GM12878 (cell line): ENCODE measurements at regions not wholly inside any gene's neighbourhood (a gene's known extent, or its start where the extent isn't known, plus 50 kb on each side); places are given as distances from the start of the nearest gene placed in this dataset.

Experiments used
- ATAC-seq: fragments of 200-7000 bp; cut with Tn5 transposase; 3 replicates; pipeline ENCODE4 v1.9.1; 2020; ENCODE audit warnings: mild to moderate bottlenecking, moderate library complexity
- BruUV-seq: library from RNA; stranded (reverse); fragments of 400-500 nt; replicated peaks from 2 replicates; lab custom pipeline; 2021; lab: Mats Ljungman, UMichigan
- CTCF ChIA-PET: fragments of 300-600 bp; sonication (Branson Sonifier 250); formaldehyde crosslinking; extraction: SDS; loops from one replicate; lab custom pipeline; 2021; ENCODE audit warnings: inconsistent platforms; lab: Yijun Ruan, JAX
- POLR2A ChIA-PET: fragments of 350-600 bp; formaldehyde crosslinking; extraction: SDS; loops from one replicate; lab custom pipeline; 2021; ENCODE audit warnings: inconsistent platforms; lab: Charles Lee
- RAD21 ChIA-PET: fragments of 300-600 bp; sonication (Branson Sonifier 250); formaldehyde crosslinking; loops from one replicate; lab custom pipeline; 2023; ENCODE audit warnings: antibody characterized with exemption; ENCODE audit not compliant: unreplicated experiment; lab: Charles Lee
- SMC1A ChIA-PET: fragments of 300-600 bp; sonication (Branson Sonifier 250); formaldehyde crosslinking; loops from one replicate; lab custom pipeline; 2023; ENCODE audit not compliant: unreplicated experiment, uncharacterized antibody; lab: Charles Lee
- DNase-seq: peaks from one replicate; pipeline ENCODE4 v3.0.0-alpha.2; 2011; ENCODE audit warnings: low read depth, low spot score
- FAIRE-seq: peaks from 3 replicates; lab custom pipeline; 2011; peaks lifted over from hg19 to GRCh38; lab: Jason Lieb, UNC
- H2AFZ ChIP-seq: 2 replicates; pipeline ENCODE4 v1.6.0; 2011; ENCODE audit warnings: low read depth, low read length, control low read depth; ENCODE audit not compliant: control insufficient read depth
- H3K27ac ChIP-seq: 2 replicates; pipeline ENCODE4 v1.5.1; 2011; ENCODE audit warnings: control low read depth; ENCODE audit not compliant: control insufficient read depth, insufficient read depth
- H3K27me3 ChIP-seq, 2 experiments: replicated peaks in 1 of 2; 2 replicates each; pipeline versions ENCODE4 v1.6.0 to v1.6.1; 2011; ENCODE audit warnings: low read length in 1 of 2; ENCODE audit not compliant: control insufficient read depth in 2 of 2, insufficient read depth in 2 of 2
- H3K36me3 ChIP-seq, 2 experiments: 2 replicates each; pipeline ENCODE4 v1.5.1; 2011; ENCODE audit warnings: low read length in 1 of 2; ENCODE audit not compliant: control insufficient read depth in 2 of 2, insufficient read depth in 2 of 2
- H3K4me1 ChIP-seq: 2 replicates; pipeline ENCODE4 v1.6.1; 2011; ENCODE audit warnings: mild to moderate bottlenecking, low read length, moderate library complexity, mixed read lengths; ENCODE audit not compliant: control insufficient read depth, insufficient read depth
- H3K4me2 ChIP-seq: 2 replicates; pipeline ENCODE4 v1.6.0; 2011; ENCODE audit warnings: control low read depth; ENCODE audit not compliant: control insufficient read depth, insufficient read depth
- H3K4me3 ChIP-seq: fragments of 200-600 bp; sonication (generic); 2 replicates; pipeline ENCODE4 v1.5.1; 2016
- H3K79me2 ChIP-seq: 2 replicates; pipeline ENCODE4 v1.6.0; 2011; ENCODE audit warnings: low read length; ENCODE audit not compliant: control insufficient read depth, insufficient read depth
- H3K9ac ChIP-seq: 2 replicates; pipeline ENCODE4 v1.8.0; 2011; ENCODE audit warnings: low read length, control low read depth, mixed read lengths; ENCODE audit not compliant: control insufficient read depth, insufficient read depth
- H3K9me3 ChIP-seq: replicated peaks from 3 replicates; pipeline ENCODE4 v1.5.1; 2011; ENCODE audit warnings: mild to moderate bottlenecking, low read length; ENCODE audit not compliant: control insufficient read depth, insufficient read depth
- H4K20me1 ChIP-seq: 2 replicates; pipeline ENCODE4 v1.6.0; 2011; ENCODE audit not compliant: control insufficient read depth, insufficient read depth
- BRCA1 ChIP-seq: IDR thresholded peaks from 2 replicates; pipeline ENCODE4 v1.6.1; 2011; ENCODE audit warnings: low read depth, low read length, improper control_type of control experiment
- GABPA ChIP-seq: IDR thresholded peaks from 2 replicates; pipeline ENCODE4 v1.6.1; 2014; ENCODE audit warnings: antibody characterized with exemption, low read depth, mild to moderate bottlenecking, inconsistent platforms
- IRF5 ChIP-seq: fragments of 450-650 bp; IDR thresholded peaks from 2 replicates; pipeline ENCODE4 v1.6.1; 2017; ENCODE audit warnings: borderline replicate concordance
- MYB ChIP-seq: fragments of 150-350 bp; IDR thresholded peaks from 2 replicates; pipeline ENCODE4 v1.6.1; 2014; ENCODE audit warnings: mild to moderate bottlenecking, low read depth, low read length, borderline replicate concordance
- POLR2AphosphoS2 ChIP-seq: IDR thresholded peaks from 2 replicates; pipeline ENCODE4 v1.6.1; 2011; ENCODE audit warnings: low read depth, mild to moderate bottlenecking, low read length, improper control_type of control experiment, moderate library complexity
- RFX5 ChIP-seq: IDR thresholded peaks from 2 replicates; pipeline ENCODE4 v1.6.1; 2011; ENCODE audit warnings: low read depth, low read length, improper control_type of control experiment
- YY1 ChIP-seq: IDR thresholded peaks from 2 replicates; pipeline ENCODE4 v1.6.1; 2011; ENCODE audit warnings: low read depth, mild to moderate bottlenecking, low read length
- ZNF207 ChIP-seq: fragments of 450-650 bp; IDR thresholded peaks from 2 replicates; pipeline ENCODE4 v1.6.1; 2014; ENCODE audit warnings: antibody characterized with exemption, mild to moderate bottlenecking, borderline replicate concordance
- WGBS: methylation state at CpG from one replicate; pipeline ENCODE4 v1.1.6; 2016; ENCODE audit warnings: low lambda C conversion rate; ENCODE audit not compliant: insufficient replicate concordance, insufficient coverage; ENCODE audit errors: missing lambda C conversion rate; 5-methylcytosine and 5-hydroxymethylcytosine counted together
- in situ Hi-C: fragments of 300-500 bp; cut with MboI; formaldehyde crosslinking; loops from 9 replicates; pipeline ENCODE4 v1.14.3; 2018; ENCODE audit warnings: mixed read lengths
- intact Hi-C: fragments of 100-400 bp; cut with micrococcal nuclease; formaldehyde crosslinking; loops from one replicate; pipeline ENCODE4 v1.14.2; 2022; ENCODE audit not compliant: unreplicated experiment

- SMC1A ChIA-PET: interaction anchor here (1.0 to 1.6 kb wide), 4 partner anchors 21 to 168 kb away, joined by 3 to 4 read pairs (median 3); no protein-coding TSS in a partner anchor
Observed at GRCh38 chr13:34035178-34035577, 217.2 kb downstream of the RFC3 start.

More at GRCh38 chr13:34035178-34035577, 217.2 kb downstream of the RFC3 start:
- 45% methylated on average over 4 of the region's 4 CpGs for WGBS
- TF ChIP-seq IRF5: no peak
- no peak for TF ChIP-seq GABPA
- no peak for TF ChIP-seq RFX5
- TF ChIP-seq ZNF207: no peak
- no peak for TF ChIP-seq POLR2AphosphoS2
- no peak for TF ChIP-seq MYB
- no peak for TF ChIP-seq YY1
- TF ChIP-seq BRCA1: no peak
- no peak overlapping the region for H3K27ac ChIP-seq
- H3K27me3 ChIP-seq: no peaks in the 10 kb centered on the region
- POLR2A ChIA-PET: no interaction called here
- FAIRE-seq (no peak), ATAC-seq (no peak), DNase-seq (no peak)
- no peaks in the 10 kb centered on the region for H3K36me3 ChIP-seq
- H3K4me3 ChIP-seq: no peak overlapping the region
- H2AFZ ChIP-seq: no peak overlapping the region
- H3K4me2 ChIP-seq: no peak overlapping the region
- no peaks in the 10 kb centered on the region for H3K79me2 ChIP-seq
- in situ Hi-C loops: no loop called here
- no TSS peak for BruUV-seq
- CTCF ChIA-PET: interaction anchor here (0.8 to 1.3 kb wide), 2 partner anchors 18 to 42 kb away, joined by 3 to 4 read pairs; no protein-coding TSS in a partner anchor
- H3K4me1 ChIP-seq: peaks cover 10% of the 10 kb centered on the region
- RAD21 ChIA-PET: no interaction called here
- H4K20me1 ChIP-seq: no peaks in the 10 kb centered on the region
- H3K9me3 ChIP-seq: no peaks in the 10 kb centered on the region; the same call in 2 of the 3 replicates
- H3K9ac ChIP-seq: no peak overlapping the region
- intact Hi-C loops: no loop called here
